A549 (cell line): ENCODE measurements at regions not wholly inside any gene's neighbourhood (a gene's known extent, or its start where the extent isn't known, plus 50 kb on each side); places are given as distances from the start of the nearest gene placed in this dataset.

ENCODE experiments used
- CHD2 ChIP-seq: fragments of 150-350 bp; IDR thresholded peaks from 2 replicates; pipeline ENCODE4 v1.6.1; 2014; ENCODE audit warnings: low read length; ENCODE audit not compliant: partially characterized antibody
- CTCF ChIP-seq: fragments of >200 bp; sonication (Bioruptor Twin); formaldehyde crosslinking; IDR thresholded peaks from 3 replicates; pipeline ENCODE4 v1.5.1; 2016
- HDAC2 ChIP-seq: fragments of 200-600 bp; sonication (generic); IDR thresholded peaks from 2 replicates; pipeline ENCODE4 v1.6.1; 2016
- HOXA7 ChIP-seq: fragments of 250-450 bp; sonication (Bioruptor Pico); IDR thresholded peaks from 2 replicates; pipeline ENCODE4 v1.5.0; 2020; ENCODE audit warnings: mild to moderate bottlenecking, moderate library complexity
- MYC ChIP-seq: IDR thresholded peaks from 2 replicates; pipeline ENCODE4 v1.6.1; 2012; ENCODE audit warnings: mild to moderate bottlenecking, inconsistent platforms, low read length, improper control_type of control experiment, borderline replicate concordance
- POLR2A ChIP-seq: IDR thresholded peaks from 2 replicates; pipeline ENCODE4 v1.6.1; 2012; ENCODE audit warnings: mild to moderate bottlenecking, low read length
- RAD21 ChIP-seq, 2 experiments: fragments of >200 bp in 1 of 2; sonication (Bioruptor Twin) in 1 of 2; formaldehyde crosslinking in 1 of 2; IDR thresholded peaks in 1 of 2; conservative IDR thresholded peaks in 1 of 2; 2 replicates in 1 of 2; 3 replicates in 1 of 2; pipeline ENCODE4 v1.6.1; 2012 to 2018; ENCODE audit warnings: inconsistent platforms in 1 of 2
- SMC3 ChIP-seq: fragments of >200 bp; sonication (Bioruptor Twin); formaldehyde crosslinking; IDR thresholded peaks from 3 replicates; pipeline ENCODE4 v1.6.1; 2018; ENCODE audit warnings: inconsistent platforms
- ZFP36 ChIP-seq: fragments of 450-650 bp; IDR thresholded peaks from 2 replicates; pipeline ENCODE4 v1.6.1; 2014; ENCODE audit warnings: borderline replicate concordance; ENCODE audit not compliant: partially characterized antibody
- TF ChIP-seq, protein P1 (sequence below): IDR thresholded peaks from 2 replicates; pipeline ENCODE4 v1.6.1; 2012

GRCh38 chr2:239603411-239604356 is 202.9 kb upstream of the HDAC4 start:
- TF ChIP-seq CTCF (no peak), SMC3 (no peak), ZFP36 (no peak), HDAC2 (no peak), CHD2 (no peak), POLR2A (no peak), HOXA7 (no peak), MYC (no peak), RAD21 (conservative IDR thresholded peaks at IDR 0.05 in 1 of 2, IDR thresholded peaks at IDR 0.05 in 1 of 2) (no peak)
- TF ChIP-seq, protein P1, sequence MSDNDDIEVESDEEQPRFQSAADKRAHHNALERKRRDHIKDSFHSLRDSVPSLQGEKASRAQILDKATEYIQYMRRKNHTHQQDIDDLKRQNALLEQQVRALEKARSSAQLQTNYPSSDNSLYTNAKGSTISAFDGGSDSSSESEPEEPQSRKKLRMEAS = no peak
